Stomach (tissue), 4 donors: ENCODE measurements at regions not wholly inside any gene's neighbourhood (a gene's known extent, or its start where the extent isn't known, plus 50 kb on each side); places are given as distances from the start of the nearest gene placed in this dataset.

Experiments
- POLR2A ChIP-seq, 4 donors: fragments of 450-650 bp; IDR thresholded peaks; one replicate each; pipeline ENCODE4 v1.6.1; 2016; ENCODE audit warnings: antibody characterized with exemption in 4 of 4, control low read depth in 2 of 4, mild to moderate bottlenecking in 1 of 4, moderate library complexity in 1 of 4
- POLR2AphosphoS5 ChIP-seq, 3 donors: sonication (generic); formaldehyde crosslinking; IDR thresholded peaks; one replicate each; pipeline ENCODE4 v1.6.1; 2016; ENCODE audit warnings: antibody characterized with exemption in 3 of 3
- TF ChIP-seq, protein P1 (sequence below), 7 experiments: fragments of 450-650 bp in 4 of 7; fragments of 200-600 bp in 3 of 7; sonication (generic) in 3 of 7; IDR thresholded peaks; one replicate each; pipeline ENCODE4 v1.5.1; 2016 to 2019; ENCODE audit warnings: antibody characterized with exemption in 7 of 7, control low read depth in 2 of 7, mild to moderate bottlenecking in 1 of 7

DNA sequence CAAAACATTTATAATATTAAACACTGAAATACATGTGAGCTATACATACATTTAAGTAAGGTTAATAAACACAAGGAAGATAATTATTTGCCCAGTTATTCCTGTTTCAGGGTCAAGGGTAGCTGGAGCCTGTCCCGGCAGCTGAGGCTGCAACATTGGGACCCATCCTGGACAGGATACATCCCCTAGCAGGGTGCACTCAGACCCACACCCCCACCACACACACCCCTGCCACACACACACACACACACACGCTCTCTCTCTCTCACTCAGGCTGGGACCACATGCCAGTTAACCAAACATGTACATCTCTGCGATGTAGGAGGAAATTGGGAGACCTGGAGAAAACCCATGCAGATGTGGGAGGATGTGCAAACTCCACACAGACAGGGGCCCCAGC is 112.6 kb upstream of the TMCC3 start:
- TF ChIP-seq, protein P1, sequence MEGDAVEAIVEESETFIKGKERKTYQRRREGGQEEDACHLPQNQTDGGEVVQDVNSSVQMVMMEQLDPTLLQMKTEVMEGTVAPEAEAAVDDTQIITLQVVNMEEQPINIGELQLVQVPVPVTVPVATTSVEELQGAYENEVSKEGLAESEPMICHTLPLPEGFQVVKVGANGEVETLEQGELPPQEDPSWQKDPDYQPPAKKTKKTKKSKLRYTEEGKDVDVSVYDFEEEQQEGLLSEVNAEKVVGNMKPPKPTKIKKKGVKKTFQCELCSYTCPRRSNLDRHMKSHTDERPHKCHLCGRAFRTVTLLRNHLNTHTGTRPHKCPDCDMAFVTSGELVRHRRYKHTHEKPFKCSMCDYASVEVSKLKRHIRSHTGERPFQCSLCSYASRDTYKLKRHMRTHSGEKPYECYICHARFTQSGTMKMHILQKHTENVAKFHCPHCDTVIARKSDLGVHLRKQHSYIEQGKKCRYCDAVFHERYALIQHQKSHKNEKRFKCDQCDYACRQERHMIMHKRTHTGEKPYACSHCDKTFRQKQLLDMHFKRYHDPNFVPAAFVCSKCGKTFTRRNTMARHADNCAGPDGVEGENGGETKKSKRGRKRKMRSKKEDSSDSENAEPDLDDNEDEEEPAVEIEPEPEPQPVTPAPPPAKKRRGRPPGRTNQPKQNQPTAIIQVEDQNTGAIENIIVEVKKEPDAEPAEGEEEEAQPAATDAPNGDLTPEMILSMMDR (IDR thresholded peaks at IDR 0.05), result no peak
- TF ChIP-seq POLR2A (IDR thresholded peaks at IDR 0.05), result no peak
- TF ChIP-seq POLR2AphosphoS5 (IDR thresholded peaks at IDR 0.05), result no peak
